T-helper 1 cell treated with Interleukin-12 subunit alpha and Interleukin-12 subunit beta and Interleukin-4 antibody, amounts not matched to agents 30 μg/mL and 1 μg/mL, for 36 hours (primary cell): ENCODE measurements at regions not wholly inside any gene's neighbourhood (a gene's known extent, or its start where the extent isn't known, plus 50 kb on each side); places are given as distances from the start of the nearest gene placed in this dataset.

Source experiments
- H3K27ac Mint-ChIP-seq: one replicate; pipeline ENCODE4 v1.8.0; 2021; ENCODE audit warnings: mild to moderate bottlenecking, mixed read lengths
- H3K27me3 Mint-ChIP-seq: one replicate; pipeline ENCODE4 v1.8.0; 2021; ENCODE audit warnings: low read depth, mixed read lengths
- H3K36me3 Mint-ChIP-seq: one replicate; pipeline ENCODE4 v1.8.0; 2021; ENCODE audit warnings: low read depth, mixed read lengths
- H3K4me1 Mint-ChIP-seq: one replicate; pipeline ENCODE4 v1.8.0; 2021; ENCODE audit warnings: low read depth, mixed read lengths
- H3K4me3 Mint-ChIP-seq: one replicate; pipeline ENCODE4 v1.8.0; 2021; ENCODE audit warnings: mild to moderate bottlenecking, moderate library complexity, mixed read lengths
- H3K9me3 Mint-ChIP-seq: one replicate; pipeline ENCODE4 v1.8.0; 2021; ENCODE audit warnings: mixed read lengths

GRCh38 chr21:38599381-38599975 is 101.2 kb upstream of the ERG start:
- Mint-ChIP-seq H3K4me1 (no peaks in the 10 kb centered on the region), H3K4me3 (no peak overlapping the region), H3K27ac (no peak overlapping the region), H3K9me3 (no peaks in the 10 kb centered on the region), H3K36me3 (no peaks in the 10 kb centered on the region), H3K27me3 (peaks cover 3% of the 10 kb centered on the region)

DNA sequence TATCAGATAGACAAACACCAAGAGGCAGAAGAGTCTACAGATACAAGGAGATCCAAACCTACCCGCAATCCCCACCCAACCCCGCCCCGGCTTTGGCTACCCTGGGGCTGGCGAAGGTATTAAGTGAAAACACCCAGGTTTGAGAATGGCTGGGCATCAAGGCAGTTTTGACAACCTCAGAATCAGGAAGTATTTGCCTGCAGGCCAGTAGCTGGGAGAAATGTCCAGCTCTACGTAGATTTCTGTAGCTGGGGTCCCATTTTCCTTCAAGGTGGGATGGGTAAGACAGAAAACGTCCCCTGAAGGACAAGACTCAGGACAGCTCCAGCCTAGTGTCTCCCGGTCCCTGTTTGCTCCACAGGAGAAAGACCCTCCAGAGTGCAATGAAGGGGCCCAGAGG is 101.8 kb upstream of the ERG start:
- Mint-ChIP-seq H3K27ac (no peak overlapping the region), H3K36me3 (no peaks in the 10 kb centered on the region), H3K4me1 (no peaks in the 10 kb centered on the region), H3K27me3 (peaks cover 2% of the 10 kb centered on the region), H3K4me3 (no peak overlapping the region), H3K9me3 (no peaks in the 10 kb centered on the region)

- H3K4me3 Mint-ChIP-seq, result no peak overlapping the region
Observed at GRCh38 chr21:38605236-38605635, 107.0 kb upstream of the ERG start.

GRCh38 chr21:38609580-38609979 is 111.3 kb upstream of the ERG start:
- Mint-ChIP-seq H3K36me3 (no peaks in the 10 kb centered on the region), H3K9me3 (no peaks in the 10 kb centered on the region), H3K27me3 (peaks cover 8% of the 10 kb centered on the region), H3K4me3 (no peak overlapping the region), H3K27ac (no peak overlapping the region), H3K4me1 (no peaks in the 10 kb centered on the region)

More at GRCh38 chr21:38605236-38605635, 107.0 kb upstream of the ERG start:
- H3K27ac Mint-ChIP-seq, result no peak overlapping the region
- H3K36me3 Mint-ChIP-seq, result no peaks in the 10 kb centered on the region
- no peaks in the 10 kb centered on the region for H3K4me1 Mint-ChIP-seq
- no peaks in the 10 kb centered on the region for H3K27me3 Mint-ChIP-seq
- no peaks in the 10 kb centered on the region for H3K9me3 Mint-ChIP-seq

DNA sequence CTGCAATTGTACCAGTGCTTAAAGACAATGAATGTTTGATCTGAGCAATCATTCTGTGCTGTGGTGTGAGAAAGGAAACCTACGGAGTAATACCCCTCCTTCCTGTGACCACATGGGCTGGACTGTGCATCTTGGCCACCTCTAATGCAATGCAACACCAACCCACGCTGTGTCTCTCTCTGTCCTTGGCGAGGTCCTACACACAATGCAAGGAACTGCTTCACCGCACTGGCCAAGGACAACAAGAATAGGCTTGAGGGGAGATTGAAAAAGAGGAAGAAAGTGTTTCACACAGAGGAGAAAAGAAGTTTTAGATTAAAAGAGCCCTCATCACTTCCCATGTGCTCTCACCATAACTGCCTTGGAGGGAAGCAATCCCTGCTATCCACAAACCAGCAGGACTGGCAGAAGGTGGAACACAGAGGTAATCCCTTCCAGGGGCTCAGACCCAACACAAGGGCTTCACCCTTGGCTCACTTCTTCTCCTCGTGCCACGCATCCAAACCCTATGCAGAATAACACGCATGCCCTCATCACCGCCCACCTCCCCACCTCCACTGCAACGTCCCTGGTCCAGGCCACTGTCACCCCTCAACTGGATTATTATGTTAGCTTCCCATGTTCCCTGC is 112.5 kb upstream of the ERG start:
- Mint-ChIP-seq H3K36me3 (no peaks in the 10 kb centered on the region), H3K4me3 (no peak overlapping the region), H3K9me3 (no peaks in the 10 kb centered on the region), H3K27ac (no peak overlapping the region), H3K4me1 (no peaks in the 10 kb centered on the region), H3K27me3 (peaks cover 8% of the 10 kb centered on the region)

DNA sequence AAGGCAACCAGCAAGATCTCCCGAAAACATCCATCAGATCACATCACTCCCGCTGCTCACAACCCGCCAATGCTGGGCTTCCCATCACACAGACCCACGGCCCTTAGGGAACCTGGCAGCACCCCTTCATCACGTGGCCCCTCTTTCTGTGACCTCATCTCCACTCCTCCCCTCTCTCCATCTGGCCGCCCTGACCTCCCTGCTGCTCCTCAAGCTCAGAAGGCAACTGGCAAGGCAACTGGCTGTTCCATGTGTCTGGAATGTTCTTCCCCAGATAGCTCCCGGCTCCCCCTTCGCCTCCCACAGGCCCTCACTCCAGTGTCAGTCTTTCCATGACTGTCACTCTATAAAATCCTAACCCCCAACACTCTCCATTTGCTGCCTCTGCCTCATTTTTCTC is 113.0 kb upstream of the ERG start:
- no peaks in the 10 kb centered on the region for H3K4me1 Mint-ChIP-seq
- no peak overlapping the region for H3K4me3 Mint-ChIP-seq
- no peaks in the 10 kb centered on the region for H3K36me3 Mint-ChIP-seq
- no peaks in the 10 kb centered on the region for H3K9me3 Mint-ChIP-seq
- peaks cover 8% of the 10 kb centered on the region for H3K27me3 Mint-ChIP-seq
- H3K27ac Mint-ChIP-seq, result no peak overlapping the region

GRCh38 chr21:38613686-38614085 is 115.4 kb upstream of the ERG start:
- Mint-ChIP-seq H3K36me3 (no peaks in the 10 kb centered on the region), H3K9me3 (no peaks in the 10 kb centered on the region), H3K4me1 (no peaks in the 10 kb centered on the region), H3K27me3 (peaks cover 8% of the 10 kb centered on the region), H3K27ac (no peak overlapping the region), H3K4me3 (no peak overlapping the region)

DNA sequence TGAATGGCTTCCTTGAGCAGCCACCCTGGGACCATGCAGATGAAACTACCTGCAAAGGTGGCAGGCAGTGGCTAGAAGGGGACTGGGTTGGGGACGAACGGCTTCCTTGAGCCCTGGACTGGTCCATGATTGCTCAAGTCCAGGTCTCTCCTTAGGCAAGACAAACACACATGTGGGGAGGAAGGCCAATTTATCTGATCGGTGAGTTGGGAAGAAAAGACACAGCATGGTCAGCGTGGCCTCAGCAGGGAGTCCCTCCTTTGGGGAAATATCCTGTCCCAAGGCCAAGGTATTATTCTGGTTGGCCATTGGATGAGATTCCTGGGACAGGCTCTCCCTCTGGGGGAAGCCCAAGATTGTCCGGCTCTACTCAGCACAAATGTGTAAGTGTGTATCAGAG is 116.3 kb upstream of the ERG start:
- Mint-ChIP-seq H3K36me3 (no peaks in the 10 kb centered on the region), H3K9me3 (no peaks in the 10 kb centered on the region), H3K27me3 (peaks cover 8% of the 10 kb centered on the region), H3K4me3 (no peak overlapping the region), H3K27ac (no peak overlapping the region), H3K4me1 (no peaks in the 10 kb centered on the region)

GRCh38 chr21:38619480-38619879 is 121.2 kb upstream of the ERG start:
- Mint-ChIP-seq H3K9me3 (no peaks in the 10 kb centered on the region), H3K27ac (no peak overlapping the region), H3K4me3 (no peak overlapping the region), H3K4me1 (no peaks in the 10 kb centered on the region), H3K27me3 (no peaks in the 10 kb centered on the region), H3K36me3 (no peaks in the 10 kb centered on the region)

DNA sequence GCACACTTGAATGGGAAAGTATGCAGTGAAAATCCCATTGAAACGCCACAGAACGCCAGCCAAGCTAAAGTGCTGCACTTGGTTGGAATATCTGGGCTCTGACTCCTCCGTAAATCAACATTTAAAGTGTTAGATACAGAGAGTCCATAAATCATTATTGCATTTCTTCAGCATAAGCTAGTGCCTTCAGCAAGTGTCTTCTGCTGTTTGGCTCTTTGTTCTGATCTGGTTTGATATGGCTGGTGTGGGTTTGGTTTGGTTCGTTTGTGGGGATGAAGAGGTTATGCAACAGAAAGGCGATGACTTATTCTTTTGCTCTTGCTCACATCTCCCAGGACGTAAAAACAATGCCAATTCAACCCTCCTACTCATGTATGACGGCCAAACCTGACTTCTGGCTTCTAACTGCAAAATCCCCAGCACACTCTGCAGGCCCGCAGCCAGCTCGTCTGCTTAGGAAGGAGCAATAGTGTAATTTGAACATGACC is 121.8 kb upstream of the ERG start:
- Mint-ChIP-seq H3K4me3 (no peak overlapping the region), H3K9me3 (no peaks in the 10 kb centered on the region), H3K4me1 (no peaks in the 10 kb centered on the region), H3K36me3 (no peaks in the 10 kb centered on the region), H3K27ac (no peak overlapping the region), H3K27me3 (no peaks in the 10 kb centered on the region)

DNA sequence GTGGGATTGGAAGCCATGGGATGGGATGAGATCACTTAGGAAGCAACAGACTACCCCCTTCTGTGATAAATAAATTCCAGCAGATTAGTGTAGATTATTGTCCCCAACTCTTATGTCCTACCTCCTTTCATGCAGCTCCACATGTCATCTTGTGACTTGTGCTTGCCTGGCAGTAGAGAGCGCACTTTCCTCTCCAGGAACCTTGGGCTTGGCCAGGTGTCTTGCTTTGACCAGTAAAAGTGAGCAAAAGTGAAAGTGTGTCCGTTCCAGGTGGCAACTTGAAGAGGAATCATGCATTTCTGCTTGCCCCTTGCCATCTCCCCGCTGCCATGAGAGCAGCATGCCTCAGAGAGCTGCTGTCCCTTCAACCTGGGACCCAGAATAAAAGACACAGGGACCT is 122.9 kb upstream of the ERG start:
- no peaks in the 10 kb centered on the region for H3K9me3 Mint-ChIP-seq
- no peaks in the 10 kb centered on the region for H3K27me3 Mint-ChIP-seq
- H3K27ac Mint-ChIP-seq, result no peak overlapping the region
- H3K4me3 Mint-ChIP-seq, result no peak overlapping the region
- no peaks in the 10 kb centered on the region for H3K4me1 Mint-ChIP-seq
- no peaks in the 10 kb centered on the region for H3K36me3 Mint-ChIP-seq

DNA sequence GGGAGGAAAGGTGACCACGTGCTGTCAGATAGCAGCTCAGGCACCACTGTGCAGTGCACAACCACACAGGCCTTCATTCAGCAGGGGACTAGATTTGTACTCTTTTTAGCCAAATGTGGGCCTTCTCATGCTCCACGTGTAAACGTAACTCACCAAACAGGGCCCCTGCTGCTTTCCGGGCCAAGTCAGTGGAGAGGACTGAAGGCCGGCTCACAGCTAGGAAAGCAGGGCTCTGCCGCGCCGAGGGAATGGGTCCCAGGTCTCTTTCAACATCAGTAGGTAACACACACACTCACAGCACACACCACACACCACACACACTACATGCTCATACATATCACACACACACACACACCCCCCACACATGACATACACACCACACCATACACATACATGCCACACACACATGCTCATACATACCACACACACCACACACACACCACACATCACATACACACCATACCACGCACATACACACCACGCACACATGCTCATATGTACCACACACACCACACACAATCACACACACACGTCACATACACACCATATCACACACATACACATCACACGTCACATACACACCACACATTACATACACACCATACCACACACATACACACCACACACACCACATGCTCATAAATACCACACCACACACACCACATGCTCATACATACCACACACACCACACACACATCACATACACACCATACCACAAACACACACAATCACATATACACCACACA is 124.0 kb upstream of the ERG start:
- Mint-ChIP-seq H3K27ac (no peak overlapping the region), H3K4me1 (no peaks in the 10 kb centered on the region), H3K36me3 (no peaks in the 10 kb centered on the region), H3K9me3 (no peaks in the 10 kb centered on the region), H3K4me3 (no peak overlapping the region), H3K27me3 (no peaks in the 10 kb centered on the region)

DNA sequence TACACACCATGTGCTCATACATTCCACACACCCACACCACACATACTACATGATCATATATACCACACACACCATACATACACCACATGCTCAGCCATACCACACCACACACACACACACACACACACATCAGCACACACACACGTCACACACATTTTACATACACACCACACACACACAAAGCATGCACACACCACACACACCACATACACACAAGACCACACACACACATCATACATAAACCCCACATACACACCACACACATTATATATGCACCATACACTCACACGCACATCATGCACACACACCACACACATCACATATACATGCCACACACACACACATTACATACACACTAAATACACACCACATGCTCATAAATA is 124.5 kb upstream of the ERG start:
- Mint-ChIP-seq H3K9me3 (no peaks in the 10 kb centered on the region), H3K27me3 (no peaks in the 10 kb centered on the region), H3K4me1 (no peaks in the 10 kb centered on the region), H3K27ac (no peak overlapping the region), H3K36me3 (no peaks in the 10 kb centered on the region), H3K4me3 (no peak overlapping the region)

DNA sequence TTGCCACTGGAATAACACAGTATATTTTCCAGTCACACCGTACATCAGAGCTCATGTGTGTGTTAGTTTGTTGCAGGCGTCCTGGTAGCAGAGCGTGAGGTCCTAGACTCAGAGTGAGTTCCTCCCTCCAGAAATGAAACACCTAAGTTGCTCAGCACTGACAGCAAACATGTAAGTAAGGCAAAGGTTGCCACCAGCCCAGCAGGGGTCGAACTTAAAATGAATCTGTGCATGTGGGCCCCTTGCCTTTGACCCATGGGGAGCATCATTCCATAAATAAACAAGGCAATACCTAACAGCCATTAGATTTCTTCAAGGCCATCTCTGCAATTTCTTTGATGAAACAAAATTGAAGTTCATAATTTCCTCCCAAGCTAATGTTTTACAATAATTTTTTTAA is 125.3 kb upstream of the ERG start:
- Mint-ChIP-seq H3K27ac (no peak overlapping the region), H3K27me3 (no peaks in the 10 kb centered on the region), H3K4me3 (no peak overlapping the region), H3K4me1 (no peaks in the 10 kb centered on the region), H3K9me3 (no peaks in the 10 kb centered on the region), H3K36me3 (no peaks in the 10 kb centered on the region)

- Mint-ChIP-seq H3K4me1 (no peaks in the 10 kb centered on the region), H3K27me3 (no peaks in the 10 kb centered on the region), H3K4me3 (no peak overlapping the region), H3K27ac (no peak overlapping the region), H3K36me3 (no peaks in the 10 kb centered on the region), H3K9me3 (no peaks in the 10 kb centered on the region)
Observed at GRCh38 chr21:38625000-38625399, 126.7 kb upstream of the ERG start.
